DMS79 treated with DMSO at 0.1 percent for 48 hours (cell line): ENCODE measurements at regions not wholly inside any gene's neighbourhood (a gene's known extent, or its start where the extent isn't known, plus 50 kb on each side); places are given as distances from the start of the nearest gene placed in this dataset.
"Not testable (repeated sequence)": the region's sequence is repeated elsewhere in the genome, so short reads cannot be mapped to it uniquely, and the experiment has no call there.

Experiments used
- DNase-seq: peaks from one replicate; lab custom pipeline; 2025; lab: John Stamatoyannopoulos, UW

DNA sequence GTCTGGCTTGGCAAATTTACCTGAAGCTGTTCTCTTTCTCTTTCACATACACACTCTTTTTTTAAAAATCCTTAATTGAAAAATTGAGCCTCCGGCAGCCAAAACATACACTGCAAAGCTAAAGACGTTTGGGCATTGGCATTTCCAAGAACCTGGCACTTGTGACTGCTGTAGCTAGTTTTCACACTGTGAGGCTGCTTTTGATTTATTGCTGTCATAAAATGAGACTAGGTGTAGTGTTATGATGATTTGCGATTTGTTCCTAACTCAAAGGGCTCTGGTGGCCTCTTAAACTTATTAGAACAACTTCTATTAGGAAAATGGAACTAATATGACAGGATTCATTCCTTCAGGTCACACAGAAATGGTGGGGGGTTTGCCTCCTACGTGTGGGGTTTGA lies 377.1 kb upstream of the FAR2 start:
- DNase-seq = no peak

DNA sequence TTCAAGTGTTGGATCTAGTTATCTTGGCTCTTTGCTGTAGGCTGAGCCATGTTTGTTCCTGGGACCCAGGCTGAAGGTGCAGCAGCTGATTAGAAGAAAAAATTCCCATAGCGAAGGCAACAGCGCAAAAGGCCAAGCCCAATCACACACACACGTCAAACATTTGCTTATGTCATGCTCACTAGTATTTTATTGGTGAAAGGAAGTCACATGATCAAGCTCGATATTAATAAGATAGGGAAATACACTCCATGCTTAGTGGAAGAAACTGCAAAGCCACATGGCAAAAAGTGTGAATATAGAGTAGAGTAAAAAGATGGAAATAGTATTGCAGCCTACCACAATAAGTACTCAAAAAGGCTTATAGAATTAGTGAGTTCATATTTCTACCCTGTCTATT lies 373.5 kb upstream of the FAR2 start:
- no peak for DNase-seq

GRCh38 chr12:28776220-28776619 lies 372.9 kb upstream of the FAR2 start:
- DNase-seq = no peak

GRCh38 chr12:28776913-28777422 lies 372.1 kb upstream of the FAR2 start:
- no peak for DNase-seq

DNA sequence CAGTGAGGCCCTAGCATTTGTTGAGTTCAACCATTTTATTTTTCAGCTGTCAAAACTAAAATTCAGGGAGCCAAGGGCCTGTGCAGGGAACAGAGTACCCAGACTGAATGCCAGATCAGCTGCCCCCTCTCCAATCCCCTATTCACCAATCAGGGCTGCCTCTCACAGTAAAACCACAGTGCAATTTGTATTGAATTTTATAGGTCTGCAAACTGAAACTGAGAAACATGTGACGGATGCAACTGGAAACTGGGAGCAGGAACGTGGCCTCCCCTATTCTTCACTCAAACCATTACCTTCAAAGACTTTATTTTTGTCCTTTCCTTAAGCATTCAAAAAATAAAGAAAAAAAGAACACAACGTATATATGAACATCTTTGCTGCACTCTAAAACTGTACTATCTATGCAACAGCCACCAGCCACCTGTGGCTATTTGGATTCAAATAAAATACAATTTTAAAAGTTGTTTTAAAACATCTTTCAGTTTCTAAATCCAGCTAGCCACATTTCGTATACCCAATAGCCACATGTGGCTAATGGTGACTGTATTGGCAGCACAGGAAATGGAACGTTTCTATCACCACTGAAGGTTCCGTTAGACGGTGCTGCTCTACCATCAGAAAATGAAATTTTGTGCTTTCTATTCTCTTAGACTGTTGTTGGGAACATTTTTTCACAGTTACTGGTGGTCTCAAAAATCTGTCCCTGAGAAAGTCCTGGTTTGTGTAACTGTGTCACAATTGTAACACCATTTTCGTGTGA lies 371.3 kb upstream of the FAR2 start:
- DNase-seq = no peak

- DNase-seq = no peak
Observed at GRCh38 chr12:28780096-28780495, 369.0 kb upstream of the FAR2 start.

DNA sequence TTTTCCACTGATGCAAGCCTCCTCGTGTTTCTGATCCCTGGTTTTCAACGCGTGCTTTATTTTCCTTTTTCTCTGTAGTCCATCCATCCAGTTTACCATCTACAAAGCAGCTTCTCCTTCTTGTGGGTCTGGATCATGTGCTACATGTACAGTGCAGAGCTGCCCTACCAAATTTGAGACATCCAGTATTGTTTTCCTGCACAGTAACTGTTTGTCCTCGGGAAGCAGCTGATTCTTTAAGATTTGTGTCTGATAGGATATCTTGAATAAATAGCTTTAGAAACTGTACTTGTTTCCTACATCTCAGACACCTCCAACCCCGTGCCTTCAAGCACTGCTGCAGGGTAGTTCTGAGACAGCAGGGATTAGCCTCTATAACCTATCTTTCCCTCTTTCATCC lies 368.1 kb upstream of the FAR2 start:
- no peak for DNase-seq

DNA sequence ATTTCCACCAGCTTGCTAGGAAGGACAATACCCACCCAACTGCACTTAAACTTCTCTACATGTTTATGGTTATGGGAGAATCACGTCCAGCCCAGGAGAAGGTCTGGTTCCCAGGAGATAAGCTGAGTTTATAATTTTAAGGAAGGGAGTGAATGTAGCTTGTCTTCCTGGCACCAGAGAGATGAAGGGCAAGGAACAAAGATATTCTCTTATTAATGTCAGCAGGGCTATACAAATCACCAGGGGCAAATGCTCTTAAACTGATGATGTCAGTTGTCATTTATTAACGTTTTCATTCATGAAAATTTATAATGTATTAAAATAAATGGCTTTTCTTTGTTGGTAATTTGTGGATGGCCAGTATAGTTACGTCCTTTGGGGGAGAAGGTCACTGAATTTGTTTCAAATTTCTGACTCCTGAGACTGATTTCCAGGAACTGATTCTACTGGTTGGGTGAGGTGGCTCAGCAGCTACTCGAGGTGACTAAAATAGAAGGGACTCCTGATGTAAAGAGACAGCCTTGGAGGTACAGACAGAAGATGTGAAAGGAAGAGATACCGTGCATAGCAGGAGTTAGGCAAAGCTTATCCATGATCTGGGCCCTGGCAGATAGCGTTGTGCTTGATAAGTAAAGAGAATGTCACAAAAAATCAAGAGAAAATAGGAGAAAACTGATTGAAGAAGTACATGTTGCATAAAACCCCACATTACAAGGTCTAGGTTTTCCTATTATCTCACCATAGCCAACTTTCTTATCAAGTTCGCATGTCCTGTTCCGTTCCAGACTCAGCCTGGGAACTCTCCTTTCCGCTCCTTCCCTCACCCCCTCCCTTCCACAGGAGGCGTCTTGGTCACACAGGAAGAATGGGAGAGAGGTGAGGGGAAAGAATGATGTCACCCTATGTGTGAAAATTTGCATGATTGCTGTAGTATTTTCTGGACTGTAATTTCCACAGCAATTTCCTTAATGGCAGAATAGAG lies 367.1 kb upstream of the FAR2 start:
- DNase-seq = no peak

DNA sequence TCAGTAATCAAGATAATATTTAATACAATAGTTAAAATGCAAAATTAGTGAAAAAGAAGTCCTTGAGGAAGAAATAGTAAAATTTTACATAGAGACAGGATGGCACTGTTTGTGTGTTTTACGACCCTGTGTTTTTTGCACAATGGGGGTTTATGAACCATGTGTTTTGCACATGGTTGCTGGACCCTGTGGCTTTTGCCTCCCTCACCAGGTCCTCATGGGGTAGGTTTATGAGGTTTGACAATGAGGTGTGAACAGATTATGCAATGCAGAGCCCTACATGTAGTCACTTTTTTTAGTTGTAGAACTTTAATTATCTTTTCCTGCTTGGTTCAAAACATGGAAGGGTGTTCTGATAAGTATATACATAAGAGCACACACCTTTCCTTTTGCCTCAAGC lies 366.3 kb upstream of the FAR2 start:
- no peak for DNase-seq

DNA sequence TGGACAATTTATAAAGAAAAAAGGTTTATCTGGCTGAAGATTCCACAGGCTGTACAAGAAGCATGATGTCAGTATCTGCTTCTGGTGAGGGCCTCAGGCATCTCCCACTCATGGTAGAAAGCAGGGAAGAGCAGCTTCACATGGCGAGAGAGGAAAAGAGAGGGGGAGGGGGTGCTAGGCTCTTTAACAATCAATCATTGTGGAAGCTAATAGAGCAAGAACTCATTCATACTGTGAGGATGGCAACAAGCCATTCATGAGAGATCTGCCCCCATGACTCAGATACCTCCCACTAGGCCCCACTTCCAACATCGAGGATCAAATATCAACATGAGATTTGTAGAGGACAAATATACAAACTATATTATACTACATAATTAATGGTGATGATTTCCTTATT lies 361.9 kb upstream of the FAR2 start:
- DNase-seq = no peak

GRCh38 chr12:28788256-28788655 lies 360.8 kb upstream of the FAR2 start:
- DNase-seq = not testable (repeated sequence)

DNA sequence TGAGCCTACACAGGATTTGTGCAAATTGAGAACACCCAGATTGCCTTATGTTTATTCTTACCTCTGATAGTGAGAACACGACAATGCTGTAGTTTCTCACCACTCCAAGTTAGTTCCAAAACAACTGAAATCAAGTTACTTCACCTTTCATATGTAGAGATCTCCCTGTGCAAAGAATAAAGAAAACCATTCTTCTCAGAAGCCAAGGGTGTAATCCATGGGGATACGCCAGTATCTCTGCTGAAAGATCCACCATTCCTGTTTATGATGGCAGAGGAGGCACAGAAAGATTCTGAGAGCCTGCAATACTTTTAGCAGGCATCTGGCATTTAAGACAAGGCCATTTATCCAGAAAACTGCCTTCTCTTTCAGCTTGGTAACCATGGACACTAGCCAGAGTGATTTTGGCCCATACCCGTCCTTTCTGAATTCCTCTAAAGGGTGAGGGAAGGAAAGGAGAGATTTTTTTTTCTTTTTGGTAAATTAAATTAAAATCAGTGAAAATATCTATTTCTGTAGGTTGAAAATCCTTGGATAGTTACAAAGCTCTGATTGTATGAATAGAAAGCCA lies 355.4 kb upstream of the FAR2 start:
- DNase-seq = no peak

DNA sequence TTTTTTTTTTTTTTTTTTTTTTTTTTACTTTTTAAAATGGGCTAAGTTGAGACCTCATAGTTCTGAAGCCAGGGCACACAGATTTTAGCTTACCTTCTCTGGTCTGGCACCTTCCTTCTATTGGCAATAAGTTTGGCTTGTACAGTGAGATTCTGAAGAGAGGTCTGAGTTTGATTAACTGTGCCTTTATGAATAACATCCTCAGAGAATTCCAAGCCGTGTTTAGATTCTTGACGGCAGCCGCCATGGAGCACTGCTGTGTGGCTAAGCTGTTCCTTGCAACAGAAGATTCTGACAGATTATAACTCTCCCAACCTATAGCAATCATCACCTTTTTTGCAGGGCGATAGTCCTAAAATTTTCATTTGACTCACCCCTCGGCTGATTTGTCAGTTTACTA lies 354.9 kb upstream of the FAR2 start:
- DNase-seq = no peak

GRCh38 chr12:28794786-28795185 lies 354.3 kb upstream of the FAR2 start:
- no peak for DNase-seq

GRCh38 chr12:28795311-28795710 lies 353.8 kb upstream of the FAR2 start:
- DNase-seq = no peak

GRCh38 chr12:28799348-28799747 lies 349.7 kb upstream of the FAR2 start:
- no peak for DNase-seq

GRCh38 chr12:28800129-28800528 lies 348.9 kb upstream of the FAR2 start:
- no peak for DNase-seq

DNA sequence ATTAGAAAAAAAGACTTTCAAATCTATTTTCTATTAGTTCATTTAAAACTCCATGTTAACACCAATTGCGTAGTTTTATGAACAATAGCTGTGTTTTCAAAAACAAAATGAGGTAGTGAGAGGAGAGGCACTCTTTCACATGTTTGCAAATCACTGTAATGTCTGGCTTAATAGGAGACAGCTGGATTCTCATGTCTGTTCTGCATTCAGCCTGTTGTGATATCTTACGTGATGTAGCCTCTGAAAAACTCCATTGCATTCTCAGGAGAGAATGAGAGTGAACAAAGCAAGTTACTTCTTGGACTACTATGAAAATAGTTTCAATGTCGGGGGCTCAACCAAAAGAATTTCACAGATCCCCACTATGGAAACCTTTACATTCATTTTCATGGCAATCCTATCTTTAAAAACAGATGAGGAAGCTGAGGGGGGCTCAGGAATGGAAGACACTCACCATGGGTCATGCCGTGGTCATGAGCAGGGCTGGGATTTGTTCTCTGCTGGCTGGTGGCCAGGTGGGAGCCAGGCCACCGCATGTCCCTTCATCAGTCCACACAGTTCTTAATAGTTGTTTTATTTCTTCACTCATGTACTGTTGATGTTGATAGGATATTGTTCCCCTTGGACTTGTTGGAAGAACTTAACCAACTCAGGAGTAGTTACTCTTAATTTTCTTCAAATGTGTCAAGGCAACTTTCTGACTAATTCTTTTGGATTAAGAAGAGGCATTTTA lies 346.2 kb upstream of the FAR2 start:
- no peak for DNase-seq

DNA sequence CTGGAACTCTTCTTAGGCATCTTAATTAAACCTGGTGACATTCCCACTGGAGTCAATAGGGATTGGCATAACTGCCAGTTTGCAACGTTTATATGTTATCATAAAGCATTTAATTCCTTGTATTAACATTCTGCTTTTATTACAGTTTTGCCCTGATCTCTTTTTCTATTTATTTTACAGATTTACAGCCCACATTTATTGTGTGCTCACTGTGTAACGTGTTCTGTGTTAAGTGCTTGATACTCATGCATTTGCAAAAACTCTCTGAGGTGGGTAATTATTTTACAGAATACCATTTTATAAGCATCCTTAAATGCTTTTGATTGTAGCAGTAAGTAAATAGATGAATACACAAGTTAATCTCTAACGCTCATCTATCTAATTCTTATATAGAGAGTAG lies 341.5 kb upstream of the FAR2 start:
- no peak for DNase-seq

GRCh38 chr12:28811457-28811856 lies 337.6 kb upstream of the FAR2 start:
- no peak for DNase-seq

DNA sequence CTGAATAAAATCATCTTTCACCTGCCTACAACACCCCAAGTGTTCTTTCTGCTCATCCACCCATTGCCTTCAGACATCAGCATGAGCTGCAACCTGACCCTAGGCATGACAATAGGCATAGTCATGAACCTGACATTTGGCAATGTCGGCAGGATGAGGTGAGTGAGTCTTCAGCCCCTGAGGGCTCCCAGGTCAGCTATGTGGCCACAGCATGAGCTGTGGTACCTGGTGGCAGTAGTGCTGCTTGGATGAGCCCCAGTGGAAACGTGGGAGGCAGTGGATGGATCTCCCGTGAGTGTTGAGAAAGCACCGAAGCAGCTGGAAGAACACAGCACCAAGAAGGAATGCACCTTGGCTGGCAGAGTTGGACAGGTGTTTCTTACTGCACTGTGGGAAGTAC lies 334.8 kb upstream of the FAR2 start:
- no peak for DNase-seq

DNA sequence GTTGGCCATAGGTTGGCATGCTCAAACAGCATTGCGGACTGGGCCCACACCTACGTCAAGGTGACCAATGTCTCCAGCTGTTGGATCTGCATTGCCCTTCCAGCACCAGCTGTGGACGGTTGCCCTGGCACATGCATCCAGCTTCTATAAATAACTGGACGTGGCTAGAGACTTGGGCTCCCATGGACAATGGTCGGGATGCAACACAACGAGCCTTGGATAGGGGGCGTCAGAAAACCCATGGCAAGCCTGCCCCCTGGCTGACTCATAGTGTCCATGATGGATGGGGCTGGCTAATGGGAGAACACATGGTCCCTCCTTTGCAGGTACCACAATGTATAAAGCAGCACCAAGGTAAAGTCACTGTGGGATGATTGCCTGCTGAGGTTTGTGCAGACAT lies 331.6 kb upstream of the FAR2 start:
- no peak for DNase-seq
